Lung (tissue), 11 donors: ENCODE measurements at regions not wholly inside any gene's neighbourhood (a gene's known extent, or its start where the extent isn't known, plus 50 kb on each side); places are given as distances from the start of the nearest gene placed in this dataset.

ENCODE experiments used
- ATAC-seq: fragments of 200-7000 bp; cut with Tn5 transposase; one replicate; pipeline ENCODE4 v1.9.1; 2020; ENCODE audit warnings: moderate number of reproducible peaks; ENCODE audit not compliant: insufficient read depth, low FRiP score
- DNase-seq, 3 donors: peaks; one replicate each; pipeline ENCODE4 v3.0.0-alpha.2; 2013 to 2017
- H3K27ac ChIP-seq, 2 donors: one replicate each; pipeline ENCODE4 v1.5.1; 2013; ENCODE audit warnings: mild to moderate bottlenecking in 2 of 2, moderate library complexity in 2 of 2, control low read depth in 1 of 2, inconsistent platforms in 1 of 2, low read depth in 1 of 2, low read length in 1 of 2
- H3K27me3 ChIP-seq, 3 donors: one replicate each; pipeline ENCODE4 v1.5.1; 2013; ENCODE audit warnings: low read length in 2 of 3; ENCODE audit not compliant: control insufficient read depth in 3 of 3, insufficient read depth in 3 of 3
- H3K36me3 ChIP-seq, 4 donors: one replicate each; pipeline ENCODE4 v1.5.1; 2013; ENCODE audit warnings: low read length in 4 of 4, mild to moderate bottlenecking in 1 of 4, moderate library complexity in 1 of 4; ENCODE audit not compliant: control insufficient read depth in 4 of 4, insufficient read depth in 4 of 4
- H3K4me1 ChIP-seq, 5 donors: one replicate each; pipeline ENCODE4 v1.5.1; 2013; ENCODE audit warnings: low read length in 5 of 5, mild to moderate bottlenecking in 2 of 5, moderate library complexity in 1 of 5; ENCODE audit not compliant: control insufficient read depth in 5 of 5, insufficient read depth in 5 of 5
- H3K4me3 ChIP-seq: one replicate; pipeline ENCODE4 v1.5.1; 2013; ENCODE audit warnings: mild to moderate bottlenecking, control low read depth, moderate library complexity
- H3K9ac ChIP-seq, 2 donors: one replicate each; pipeline ENCODE4 v1.5.1; 2013; ENCODE audit warnings: low read length in 2 of 2, control low read depth in 1 of 2; ENCODE audit not compliant: insufficient read depth in 1 of 2
- H3K9me3 ChIP-seq, 4 donors: one replicate each; pipeline ENCODE4 v1.5.1; 2013; ENCODE audit warnings: low read length in 3 of 4, mild to moderate bottlenecking in 1 of 4, moderate library complexity in 1 of 4; ENCODE audit not compliant: control insufficient read depth in 4 of 4, insufficient read depth in 3 of 4
- CTCF ChIP-seq: IDR thresholded peaks from 2 replicates; pipeline ENCODE4 v1.5.1; 2012; ENCODE audit warnings: mild to moderate bottlenecking; ENCODE audit errors: control extremely low read depth, extremely low read depth
- WGBS, 2 donors: extraction: QIAGEN DNeasy Blood & Tissue Kit; methylation state at CpG; one replicate each; pipeline ENCODE4 v1.1.7; 2013; 5-methylcytosine and 5-hydroxymethylcytosine counted together
- donor health status: control.
- donor health status: control.
- donor health status: Bipolar disorder and iron deficiency.
- donor health status: healthy.
- donor health status: DM: yes; HTN: yes; CAD: no.

- H3K9me3 ChIP-seq: no peaks in the 10 kb centered on the region
- peaks cover 0 to 2% (median 0%) of the 10 kb centered on the region in 5 donors for H3K4me1 ChIP-seq
- H3K27me3 ChIP-seq: no peaks in the 10 kb centered on the region
- no peaks in the 10 kb centered on the region for H3K36me3 ChIP-seq
- 67 to 87% methylated on average over 1 of the region's 1 CpG for WGBS, 2 donors
- DNase-seq (no peak), ATAC-seq (no peak)
- H3K9ac ChIP-seq: no peak overlapping the region
- H3K27ac ChIP-seq: no peak overlapping the region
- TF ChIP-seq CTCF: no peak
- H3K4me3 ChIP-seq: no peak overlapping the region
Measured at GRCh38 chr18:7490104-7490503, 77.0 kb upstream of the PTPRM start.

GRCh38 chr18:7492385-7492784 is 74.7 kb upstream of the PTPRM start:
- peaks cover 0 to 2% (median 0%) of the 10 kb centered on the region in 5 donors for H3K4me1 ChIP-seq

GRCh38 chr18:7497081-7497480 is 70.0 kb upstream of the PTPRM start:
- TF ChIP-seq CTCF: no peak
- Histone ChIP-seq H3K27me3 (no peaks in the 10 kb centered on the region), H3K9ac (no peak overlapping the region), H3K4me1 (no peaks in the 10 kb centered on the region), H3K9me3 (no peaks in the 10 kb centered on the region), H3K27ac (no peak overlapping the region), H3K4me3 (no peak overlapping the region), H3K36me3 (no peaks in the 10 kb centered on the region)
- DNase-seq (no peak), ATAC-seq (no peak)

More at GRCh38 chr18:7492385-7492784, 74.7 kb upstream of the PTPRM start:
- no peaks in the 10 kb centered on the region for H3K9me3 ChIP-seq
- 63 to 77% methylated on average over 3 of the region's 3 CpGs for WGBS, 2 donors
- DNase-seq (no peak), ATAC-seq (no peak)
- no peak overlapping the region for H3K9ac ChIP-seq
- no peak overlapping the region for H3K4me3 ChIP-seq
- TF ChIP-seq CTCF: no peak
- no peaks in the 10 kb centered on the region for H3K27me3 ChIP-seq
- no peaks in the 10 kb centered on the region for H3K36me3 ChIP-seq
- no peak overlapping the region for H3K27ac ChIP-seq

- H3K9me3 ChIP-seq: no peaks in the 10 kb centered on the region
Measured at GRCh38 chr18:7511106-7511505, 56.0 kb upstream of the PTPRM start.

More at GRCh38 chr18:7511106-7511505, 56.0 kb upstream of the PTPRM start:
- no peak overlapping the region for H3K4me3 ChIP-seq
- H3K27ac ChIP-seq: no peak overlapping the region
- no peak for DNase-seq
- WGBS, 2 donors: 91 to 92% methylated on average over 4 of the region's 4 CpGs
- H3K9ac ChIP-seq: no peak overlapping the region
- no peaks in the 10 kb centered on the region for H3K36me3 ChIP-seq
- no peaks in the 10 kb centered on the region for H3K27me3 ChIP-seq
- ATAC-seq: no peak
- no peak for TF ChIP-seq CTCF
- peaks cover 0 to 6% (median 0%) of the 10 kb centered on the region in 5 donors for H3K4me1 ChIP-seq
